IMR-90 (cell line): ENCODE measurements at regions not wholly inside any gene's neighbourhood (a gene's known extent, or its start where the extent isn't known, plus 50 kb on each side); places are given as distances from the start of the nearest gene placed in this dataset.
"Not testable (repeated sequence)": the region's sequence is repeated elsewhere in the genome, so short reads cannot be mapped to it uniquely, and the experiment has no call there.

Experiments used
- ATAC-seq: fragments of 200-7000 bp; cut with Tn5 transposase; 2 replicates; pipeline ENCODE4 v1.9.1; 2020; ENCODE audit warnings: low read depth, mild to moderate bottlenecking, moderate library complexity
- BruUV-seq: library from RNA; stranded (reverse); fragments of 400-500 nt; replicated peaks from 2 replicates; lab custom pipeline; 2021; lab: Mats Ljungman, UMichigan
- CTCF ChIA-PET: fragments of 300-600 bp; formaldehyde crosslinking; extraction: SDS; loops from one replicate; lab custom pipeline; 2021; ENCODE audit warnings: antibody characterized with exemption; lab: Yijun Ruan, JAX
- POLR2A ChIA-PET: fragments of 300-600 bp; sonication (Branson Sonifier 250); formaldehyde crosslinking; loops from one replicate; lab custom pipeline; 2022; ENCODE audit warnings: antibody characterized with exemption; ENCODE audit not compliant: unreplicated experiment; lab: Charles Lee
- DNase-seq: peaks from one replicate; pipeline ENCODE4 v3.0.0; 2013
- H2AFZ ChIP-seq: replicated peaks from 2 replicates; pipeline ENCODE3; 2013; ENCODE audit warnings: low read length, mild to moderate bottlenecking; ENCODE audit not compliant: poor library complexity
- H2AK5ac ChIP-seq: 2 replicates; pipeline ENCODE4 v1.6.1; 2013; ENCODE audit warnings: low read depth, low read length, inconsistent platforms
- H2AK9ac ChIP-seq: replicated peaks from 2 replicates; pipeline ENCODE3; 2013; ENCODE audit warnings: mild to moderate bottlenecking, low read depth, low read length, moderate library complexity; ENCODE audit not compliant: poor library complexity
- H2BK120ac ChIP-seq: 2 replicates; pipeline ENCODE4 v1.6.1; 2013; ENCODE audit warnings: low read depth, low read length, inconsistent platforms
- H2BK15ac ChIP-seq: 3 replicates; pipeline ENCODE4 v1.6.1; 2013; ENCODE audit warnings: low read depth, low read length, inconsistent platforms
- H2BK20ac ChIP-seq: 2 replicates; pipeline ENCODE4 v1.6.1; 2013; ENCODE audit warnings: low read depth, mild to moderate bottlenecking, inconsistent platforms, low read length, moderate library complexity
- H2BK5ac ChIP-seq: 2 replicates; pipeline ENCODE4 v1.6.1; 2013; ENCODE audit warnings: mild to moderate bottlenecking, low read depth, low read length, inconsistent platforms; ENCODE audit not compliant: poor library complexity, severe bottlenecking
- H3K14ac ChIP-seq: replicated peaks from 2 replicates; pipeline ENCODE4 v1.6.1; 2013; ENCODE audit warnings: low read depth, low read length, inconsistent platforms
- H3K18ac ChIP-seq: 2 replicates; pipeline ENCODE4 v1.6.1; 2013; ENCODE audit warnings: low read depth, low read length, control low read depth
- H3K23ac ChIP-seq: 2 replicates; pipeline ENCODE4 v1.6.1; 2013; ENCODE audit warnings: low read depth, low read length, inconsistent platforms
- H3K27ac ChIP-seq: 2 replicates; pipeline ENCODE4 v1.5.1; 2013; ENCODE audit warnings: mild to moderate bottlenecking, control low read depth, low read length; ENCODE audit not compliant: insufficient read depth
- H3K27me3 ChIP-seq: 2 replicates; pipeline ENCODE4 v1.6.1; 2013; ENCODE audit warnings: low read length; ENCODE audit not compliant: control insufficient read depth, insufficient read depth
- H3K36me3 ChIP-seq: 2 replicates; pipeline ENCODE4 v1.6.1; 2013; ENCODE audit warnings: low read length, mixed read lengths; ENCODE audit not compliant: control insufficient read depth, insufficient read depth
- H3K4ac ChIP-seq: 2 replicates; pipeline ENCODE4 v1.6.1; 2013; ENCODE audit warnings: low read depth, low read length, inconsistent platforms
- H3K4me1 ChIP-seq: 2 replicates; pipeline ENCODE4 v1.6.1; 2013; ENCODE audit warnings: low read length, mixed read lengths; ENCODE audit not compliant: control insufficient read depth, insufficient read depth
- H3K4me2 ChIP-seq: 2 replicates; pipeline ENCODE4 v1.6.1; 2013; ENCODE audit warnings: low read depth, mild to moderate bottlenecking, control low read depth, low read length, moderate library complexity
- H3K4me3 ChIP-seq: 2 replicates; pipeline ENCODE4 v1.5.1; 2013; ENCODE audit warnings: low read depth, mild to moderate bottlenecking, control low read depth, low read length, moderate library complexity; ENCODE audit not compliant: insufficient read depth
- H3K56ac ChIP-seq: 2 replicates; pipeline ENCODE4 v1.6.1; 2013; ENCODE audit warnings: low read length, inconsistent platforms; ENCODE audit not compliant: insufficient read depth; ENCODE audit errors: extremely low read depth
- H3K79me1 ChIP-seq, 2 experiments: 2 replicates each; pipeline ENCODE4 v1.6.1; 2013; ENCODE audit warnings: low read length in 2 of 2, inconsistent platforms in 1 of 2, low read depth in 1 of 2
- H3K9ac ChIP-seq: 2 replicates; pipeline ENCODE4 v1.6.1; 2013; ENCODE audit warnings: low read depth, low read length, control low read depth
- H3K9me1 ChIP-seq: 2 replicates; pipeline ENCODE4 v1.6.1; 2013; ENCODE audit warnings: low read length, inconsistent platforms; ENCODE audit not compliant: insufficient read depth
- H3K9me3 ChIP-seq: 2 replicates; pipeline ENCODE4 v1.6.1; 2013; ENCODE audit warnings: low read length; ENCODE audit not compliant: control insufficient read depth, insufficient read depth
- H4K20me1 ChIP-seq: 2 replicates; pipeline ENCODE4 v1.6.1; 2013; ENCODE audit warnings: low read length, inconsistent platforms; ENCODE audit not compliant: insufficient read depth
- H4K5ac ChIP-seq: 2 replicates; pipeline ENCODE4 v1.6.1; 2013; ENCODE audit warnings: mild to moderate bottlenecking, low read depth, low read length, control low read depth
- H4K8ac ChIP-seq, 2 experiments: 2 replicates each; pipeline ENCODE4 v1.6.1; 2013; ENCODE audit warnings: low read depth in 2 of 2, low read length in 2 of 2, control low read depth in 1 of 2, inconsistent platforms in 1 of 2
- H4K91ac ChIP-seq: 2 replicates; pipeline ENCODE4 v1.6.1; 2013; ENCODE audit warnings: low read depth, low read length, inconsistent platforms; ENCODE audit not compliant: insufficient read depth
- WGBS, 2 experiments: methylation state at CpG; one replicate each; pipeline versions ENCODE4 v1.1.5 to v1.1.7; 2013; ENCODE audit warnings: missing lambda C conversion rate in 2 of 2; ENCODE audit not compliant: insufficient read length in 1 of 2; ENCODE audit errors: extremely low coverage in 2 of 2; 5-methylcytosine and 5-hydroxymethylcytosine counted together
- dilution Hi-C: fragments of 300-500 bp; cut with HindIII; formaldehyde crosslinking; loops from one replicate; pipeline ENCODE4 v1.14.3; 2018; ENCODE audit warnings: low sequenced_read_pairs; ENCODE audit not compliant: unreplicated experiment
- in situ Hi-C: fragments of 300-500 bp; cut with MboI; formaldehyde crosslinking; loops from 3 replicates; pipeline ENCODE4 v1.14.3; 2019; ENCODE audit warnings: low sequenced_read_pairs, inconsistent platforms, mixed read lengths
- intact Hi-C: fragments of 100-400 bp; cut with micrococcal nuclease; formaldehyde crosslinking; loops from 2 replicates; pipeline ENCODE4 v1.10.0; 2022

DNA sequence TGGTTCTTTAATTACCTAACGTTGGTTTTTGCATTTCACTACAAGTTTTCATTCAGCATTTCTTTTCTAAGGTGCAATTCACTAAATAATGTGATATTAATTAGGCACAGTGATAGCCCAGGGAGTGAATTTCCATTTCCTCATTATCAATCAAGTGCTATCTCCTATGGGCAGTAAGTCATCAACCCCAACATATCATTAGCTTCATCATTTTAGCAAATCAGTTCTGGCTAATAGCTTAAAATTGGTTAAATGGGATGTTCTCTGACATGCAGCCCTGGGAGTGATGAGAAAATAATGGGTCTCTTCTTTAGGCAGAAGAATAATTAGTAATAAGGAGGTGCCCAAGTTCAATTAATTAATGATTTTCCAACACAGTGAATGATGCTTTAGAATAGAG lies 280.9 kb upstream of the PLD5 start:
- not testable (repeated sequence) for BruUV-seq, H2AK9ac ChIP-seq, H3K36me3 ChIP-seq

More for the DNA sequence above, 280.9 kb upstream of the PLD5 start:
- H2BK20ac ChIP-seq, intact Hi-C loops, dilution Hi-C loops, POLR2A ChIA-PET, H4K20me1 ChIP-seq, H2AFZ ChIP-seq, H3K27me3 ChIP-seq, in situ Hi-C loops, ATAC-seq, H3K9ac ChIP-seq, H3K23ac ChIP-seq, H2BK5ac ChIP-seq, CTCF ChIA-PET, H2BK120ac ChIP-seq, H3K14ac ChIP-seq, H4K5ac ChIP-seq, H3K4me2 ChIP-seq, DNase-seq, H3K18ac ChIP-seq, H3K56ac ChIP-seq, H3K27ac ChIP-seq, H3K4me1 ChIP-seq, H2AK5ac ChIP-seq, H3K4me3 ChIP-seq, H3K9me1 ChIP-seq, H3K9me3 ChIP-seq, H3K79me1 ChIP-seq, H2BK15ac ChIP-seq, H4K8ac ChIP-seq, H4K91ac ChIP-seq, H3K4ac ChIP-seq: not testable (repeated sequence)
- no CpG with 5 or more reads among the region's 1 CpG for WGBS, 2 experiments
